ENCODE measurements at regions not wholly inside any gene's neighbourhood (a gene's known extent, or its start where the extent isn't known, plus 50 kb on each side); places are given as distances from the start of the nearest gene placed in this dataset.

- no peak for TF ChIP-seq REST (IDR thresholded peaks at IDR 0.05; ENCODE audit: insufficient read depth in 1 of 2, low read depth in 2 of 2, low read length in 2 of 2)
- no peak for TF ChIP-seq TAF1 (IDR thresholded peaks at IDR 0.05; ENCODE audit: borderline replicate concordance, insufficient read depth, low read length)
- no peak for TF ChIP-seq FOXP2 (optimal IDR thresholded peaks at IDR 0.05; ENCODE audit: borderline replicate concordance, extremely low read depth, extremely low read length, insufficient read depth)
- TF ChIP-seq POLR2AphosphoS5 (IDR thresholded peaks at IDR 0.05; ENCODE audit: low read depth, low read length) = no peak
Measured at GRCh38 chr6:170164271-170164900, 126.5 kb downstream of the DLL1 start.
